ENCODE measurements at regions not wholly inside any gene's neighbourhood (a gene's known extent, or its start where the extent isn't known, plus 50 kb on each side); places are given as distances from the start of the nearest gene placed in this dataset.
"Not testable (repeated sequence)": the region's sequence is repeated elsewhere in the genome, so short reads cannot be mapped to it uniquely, and the experiment has no call there.

DNA sequence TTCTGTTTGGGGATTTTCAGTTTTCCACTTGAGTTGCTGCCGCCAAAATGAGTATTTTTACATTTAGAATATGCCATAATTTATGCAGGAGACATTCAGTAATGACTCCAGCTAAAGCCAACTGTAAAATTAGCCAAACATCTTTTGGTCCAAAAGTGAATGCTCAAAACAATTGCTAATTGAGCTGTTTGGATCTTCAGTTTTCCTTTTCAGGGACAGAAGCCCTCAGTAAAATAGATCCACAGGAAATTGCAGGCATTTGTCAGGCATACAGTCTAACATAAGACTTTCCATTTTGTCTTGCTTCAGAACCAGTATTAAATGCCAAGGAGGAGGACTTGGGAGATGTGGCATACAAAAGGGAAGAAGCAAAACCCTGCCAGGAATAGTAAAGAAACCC lies 524.8 kb upstream of the API5 start:
- TF ChIP-seq, protein P1, sequence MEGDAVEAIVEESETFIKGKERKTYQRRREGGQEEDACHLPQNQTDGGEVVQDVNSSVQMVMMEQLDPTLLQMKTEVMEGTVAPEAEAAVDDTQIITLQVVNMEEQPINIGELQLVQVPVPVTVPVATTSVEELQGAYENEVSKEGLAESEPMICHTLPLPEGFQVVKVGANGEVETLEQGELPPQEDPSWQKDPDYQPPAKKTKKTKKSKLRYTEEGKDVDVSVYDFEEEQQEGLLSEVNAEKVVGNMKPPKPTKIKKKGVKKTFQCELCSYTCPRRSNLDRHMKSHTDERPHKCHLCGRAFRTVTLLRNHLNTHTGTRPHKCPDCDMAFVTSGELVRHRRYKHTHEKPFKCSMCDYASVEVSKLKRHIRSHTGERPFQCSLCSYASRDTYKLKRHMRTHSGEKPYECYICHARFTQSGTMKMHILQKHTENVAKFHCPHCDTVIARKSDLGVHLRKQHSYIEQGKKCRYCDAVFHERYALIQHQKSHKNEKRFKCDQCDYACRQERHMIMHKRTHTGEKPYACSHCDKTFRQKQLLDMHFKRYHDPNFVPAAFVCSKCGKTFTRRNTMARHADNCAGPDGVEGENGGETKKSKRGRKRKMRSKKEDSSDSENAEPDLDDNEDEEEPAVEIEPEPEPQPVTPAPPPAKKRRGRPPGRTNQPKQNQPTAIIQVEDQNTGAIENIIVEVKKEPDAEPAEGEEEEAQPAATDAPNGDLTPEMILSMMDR (IDR thresholded peaks at IDR 0.05), result no peak
- Histone ChIP-seq H3K27me3 (replicated peaks; ENCODE audit: insufficient read depth) (no peaks in the 10 kb centered on the region), H3K36me3 (no peaks in the 10 kb centered on the region), H3K27ac (no peak overlapping the region), H3K4me3 (no peak overlapping the region), H3K4me1 (ENCODE audit: control insufficient read depth in 1 of 2, low read depth in 2 of 2) (no peaks in the 10 kb centered on the region), H3K9me3 (no peaks in the 10 kb centered on the region)
- DNase-seq (ENCODE audit: low spot score), result no peak
- ATAC-seq (ENCODE audit: insufficient number of reproducible peaks, low FRiP score, low read depth), result no peak

DNA sequence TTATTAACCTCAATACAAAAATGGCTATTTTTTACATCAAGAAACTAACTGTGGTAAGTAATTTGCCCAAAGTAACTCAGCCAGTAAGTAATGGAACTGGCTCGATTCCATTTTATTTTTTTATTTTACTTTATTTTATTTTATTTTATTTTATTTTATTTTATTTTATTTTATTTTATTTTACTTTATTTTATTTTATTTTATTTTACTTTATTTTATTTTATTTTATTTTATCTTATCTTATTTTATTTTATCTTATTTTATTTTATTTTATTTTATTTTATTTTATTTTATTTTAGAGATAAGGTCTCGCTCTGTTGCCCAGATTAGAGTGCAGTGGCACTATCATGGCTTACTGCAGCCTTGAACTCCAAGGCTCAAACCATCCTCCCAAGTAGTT lies 516.3 kb upstream of the API5 start:
- not testable (repeated sequence) for H3K27me3 ChIP-seq (replicated peaks; ENCODE audit: insufficient read depth); H3K36me3 ChIP-seq; H3K9me3 ChIP-seq; H3K27ac ChIP-seq; ATAC-seq (ENCODE audit: insufficient number of reproducible peaks, low FRiP score, low read depth); H3K4me3 ChIP-seq; DNase-seq (ENCODE audit: low spot score); H3K4me1 ChIP-seq (ENCODE audit: control insufficient read depth in 1 of 2, low read depth in 2 of 2)

DNA sequence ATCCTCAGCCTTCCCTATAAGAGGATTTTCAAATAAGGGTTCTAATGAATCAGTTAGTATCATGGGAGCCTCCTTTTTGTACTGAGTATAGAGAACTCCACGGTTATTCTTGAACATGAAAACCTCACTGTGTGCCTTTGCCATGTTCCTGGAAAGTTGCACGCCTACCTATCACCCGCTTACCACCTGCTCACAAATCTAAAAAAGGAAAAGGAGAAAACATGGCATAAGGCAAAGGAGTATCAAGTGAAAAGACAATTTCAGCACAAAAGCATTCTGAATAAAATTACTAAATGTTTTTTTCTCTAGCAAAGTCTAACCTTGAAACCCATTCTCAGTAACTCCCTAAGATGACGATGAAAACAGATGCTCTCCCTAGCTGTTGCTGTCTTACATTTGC lies 511.8 kb upstream of the API5 start:
- H3K9me3 ChIP-seq, result no peaks in the 10 kb centered on the region
- no peak for ATAC-seq (ENCODE audit: insufficient number of reproducible peaks, low FRiP score, low read depth)
- H3K27ac ChIP-seq, result no peak overlapping the region
- no peaks in the 10 kb centered on the region for H3K36me3 ChIP-seq
- no peaks in the 10 kb centered on the region for H3K27me3 ChIP-seq (replicated peaks; ENCODE audit: insufficient read depth)
- H3K4me3 ChIP-seq, result no peak overlapping the region
- H3K4me1 ChIP-seq (ENCODE audit: control insufficient read depth in 1 of 2, low read depth in 2 of 2), result no peaks in the 10 kb centered on the region
- no peak for DNase-seq (ENCODE audit: low spot score)
- TF ChIP-seq, protein P1 (IDR thresholded peaks at IDR 0.05), result no peak

DNA sequence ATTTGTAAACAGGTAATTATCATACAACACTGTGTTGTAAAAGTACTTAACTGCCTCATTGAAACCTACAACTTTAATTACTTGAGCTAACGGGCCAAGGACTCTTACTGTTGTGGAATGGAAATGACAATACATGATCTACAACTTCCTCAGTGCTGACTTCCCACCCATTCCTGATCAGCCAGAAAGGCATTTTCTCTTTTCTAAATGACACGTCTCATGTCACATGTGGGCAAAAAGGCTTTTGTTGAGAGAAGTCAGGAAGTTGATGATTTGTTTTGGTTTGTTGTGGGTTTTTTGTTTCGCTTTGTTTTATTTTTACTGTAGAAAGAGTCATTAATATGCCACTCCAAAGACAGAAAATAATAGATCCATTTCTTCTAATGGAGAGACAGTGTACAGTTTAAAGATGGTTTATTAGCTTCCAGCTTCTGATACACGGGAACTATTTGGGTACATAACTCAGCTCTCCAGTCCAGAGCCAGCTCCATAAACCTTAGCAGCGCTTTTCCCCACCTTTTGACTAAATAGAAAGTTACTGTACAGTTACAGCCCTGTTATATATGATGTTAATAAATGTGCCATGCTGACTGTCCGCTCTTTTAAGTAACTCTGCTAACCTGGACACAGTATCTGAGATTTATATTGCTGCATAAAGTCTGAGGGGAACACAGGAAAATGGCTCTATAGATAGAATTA lies 509.4 kb upstream of the API5 start:
- TF ChIP-seq, protein P1 (IDR thresholded peaks at IDR 0.05), result no peak
- no peaks in the 10 kb centered on the region for H3K4me1 ChIP-seq (ENCODE audit: control insufficient read depth in 1 of 2, low read depth in 2 of 2)
- DNase-seq (ENCODE audit: low spot score), result no peak
- H3K4me3 ChIP-seq, result no peak overlapping the region
- H3K9me3 ChIP-seq, result no peaks in the 10 kb centered on the region
- no peaks in the 10 kb centered on the region for H3K36me3 ChIP-seq
- no peak for ATAC-seq (ENCODE audit: insufficient number of reproducible peaks, low FRiP score, low read depth)
- no peaks in the 10 kb centered on the region for H3K27me3 ChIP-seq (replicated peaks; ENCODE audit: insufficient read depth)
- H3K27ac ChIP-seq, result no peak overlapping the region

DNA sequence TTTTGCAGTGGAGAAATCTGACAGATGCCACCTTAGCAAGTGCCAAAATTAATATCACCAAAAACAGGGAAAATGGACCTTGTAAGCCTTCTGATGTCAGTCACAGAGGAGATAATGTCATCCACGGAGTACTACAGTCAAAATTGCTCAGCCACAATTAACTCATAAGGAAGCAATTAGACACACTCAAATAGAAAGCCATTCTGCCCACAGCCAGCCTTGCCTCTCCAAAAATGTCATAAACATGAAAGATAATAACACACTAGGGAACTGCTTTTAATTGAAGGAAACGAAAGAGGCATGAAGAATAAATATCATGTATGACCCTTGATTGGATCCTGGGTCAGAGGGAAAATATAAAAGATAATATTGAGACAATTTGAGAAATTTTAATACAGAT lies 505.6 kb upstream of the API5 start:
- ATAC-seq (ENCODE audit: insufficient number of reproducible peaks, low FRiP score, low read depth), result no peak
- no peak overlapping the region for H3K27ac ChIP-seq
- H3K4me1 ChIP-seq (ENCODE audit: control insufficient read depth in 1 of 2, low read depth in 2 of 2), result no peaks in the 10 kb centered on the region
- no peaks in the 10 kb centered on the region for H3K36me3 ChIP-seq
- DNase-seq (ENCODE audit: low spot score), result no peak
- TF ChIP-seq, protein P1 (IDR thresholded peaks at IDR 0.05), result no peak
- no peaks in the 10 kb centered on the region for H3K9me3 ChIP-seq
- H3K27me3 ChIP-seq (replicated peaks; ENCODE audit: insufficient read depth), result no peaks in the 10 kb centered on the region
- H3K4me3 ChIP-seq, result no peak overlapping the region

DNA sequence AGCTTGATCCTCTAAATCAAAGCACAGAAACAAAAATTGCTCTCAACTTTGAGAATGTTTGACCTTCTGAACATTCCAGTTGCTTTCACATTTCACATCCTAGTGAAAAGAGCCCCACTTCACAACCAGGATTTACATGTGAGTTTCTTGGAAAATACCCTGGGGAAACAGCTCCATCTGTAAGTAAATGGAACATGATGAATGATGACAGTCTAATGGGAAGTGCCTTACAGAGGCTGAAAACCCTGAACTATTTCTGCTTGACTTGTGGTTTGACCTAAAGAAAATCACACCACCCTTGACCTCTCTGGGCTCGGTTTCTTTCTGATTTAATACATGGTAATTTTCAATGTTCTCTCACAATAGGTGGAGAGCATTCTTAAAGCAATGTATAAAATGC lies 499.4 kb upstream of the API5 start:
- Histone ChIP-seq H3K4me3 (no peak overlapping the region), H3K27ac (no peak overlapping the region), H3K4me1 (ENCODE audit: control insufficient read depth in 1 of 2, low read depth in 2 of 2) (no peaks in the 10 kb centered on the region), H3K9me3 (no peaks in the 10 kb centered on the region), H3K36me3 (no peaks in the 10 kb centered on the region), H3K27me3 (replicated peaks; ENCODE audit: insufficient read depth) (no peaks in the 10 kb centered on the region)
- ATAC-seq (ENCODE audit: insufficient number of reproducible peaks, low FRiP score, low read depth) (no peak), DNase-seq (ENCODE audit: low spot score) (no peak)
- TF ChIP-seq, protein P1 (IDR thresholded peaks at IDR 0.05), result no peak
